AG04450 (cell line): ENCODE measurements at regions not wholly inside any gene's neighbourhood (a gene's known extent, or its start where the extent isn't known, plus 50 kb on each side); places are given as distances from the start of the nearest gene placed in this dataset.

ENCODE experiments used
- CTCF ChIA-PET: fragments of 300-600, 350-600 bp; formaldehyde crosslinking; extraction: SDS; loops from one replicate; lab custom pipeline; 2022; ENCODE audit warnings: antibody characterized with exemption, inconsistent platforms; lab: Charles Lee
- POLR2A ChIA-PET: fragments of 350-600 bp; formaldehyde crosslinking; extraction: SDS; loops from one replicate; lab custom pipeline; 2021; ENCODE audit warnings: antibody characterized with exemption, inconsistent platforms; lab: Yijun Ruan, JAX
- DNase-seq: peaks from one replicate; pipeline ENCODE4 v3.0.0-alpha.2; 2011; ENCODE audit warnings: low read depth, low spot score
- H3K27ac ChIP-seq: one replicate; pipeline ENCODE4 v1.5.1; 2012; ENCODE audit warnings: low read depth, low read length, control low read depth
- H3K27me3 ChIP-seq: one replicate; pipeline ENCODE4 v1.6.0; 2012; ENCODE audit warnings: low read length; ENCODE audit not compliant: control insufficient read depth, insufficient read depth
- H3K4me3 ChIP-seq: 2 replicates; pipeline ENCODE4 v1.5.1; 2011; ENCODE audit warnings: mild to moderate bottlenecking, low read depth, low read length, control low read depth
- H3K9me3 ChIP-seq: 2 replicates; pipeline ENCODE4 v1.5.1; 2012; ENCODE audit warnings: low read length; ENCODE audit not compliant: control insufficient read depth, insufficient read depth
- CTCF ChIP-seq: IDR thresholded peaks from 2 replicates; pipeline ENCODE4 v1.5.1; 2011; ENCODE audit warnings: low read depth, low read length, control low read depth, inconsistent platforms

- no peaks in the 10 kb centered on the region for H3K27me3 ChIP-seq
- no peak for DNase-seq
- H3K27ac ChIP-seq, result no peak overlapping the region
- POLR2A ChIA-PET, result no interaction called here
- no peaks in the 10 kb centered on the region for H3K9me3 ChIP-seq
- CTCF ChIA-PET, result interaction anchor here (1.0 to 3.4 kb wide), 4 partner anchors 18 to 835 kb away, joined by 3 to 26 read pairs (median 4); no protein-coding TSS in a partner anchor
- no peak for TF ChIP-seq CTCF
- H3K4me3 ChIP-seq, result no peak overlapping the region
Measured at GRCh38 chr3:168883145-168883544, 780.4 kb downstream of the MECOM start.

- CTCF ChIA-PET, result interaction anchor here (1.0 to 1.1 kb wide), 2 partner anchors 17 to 71 kb away, joined by 5 to 6 read pairs; no protein-coding TSS in a partner anchor
- H3K27ac ChIP-seq, result no peak overlapping the region
- POLR2A ChIA-PET, result no interaction called here
Measured at GRCh38 chr3:168881804-168882203, 781.7 kb downstream of the MECOM start.

DNA sequence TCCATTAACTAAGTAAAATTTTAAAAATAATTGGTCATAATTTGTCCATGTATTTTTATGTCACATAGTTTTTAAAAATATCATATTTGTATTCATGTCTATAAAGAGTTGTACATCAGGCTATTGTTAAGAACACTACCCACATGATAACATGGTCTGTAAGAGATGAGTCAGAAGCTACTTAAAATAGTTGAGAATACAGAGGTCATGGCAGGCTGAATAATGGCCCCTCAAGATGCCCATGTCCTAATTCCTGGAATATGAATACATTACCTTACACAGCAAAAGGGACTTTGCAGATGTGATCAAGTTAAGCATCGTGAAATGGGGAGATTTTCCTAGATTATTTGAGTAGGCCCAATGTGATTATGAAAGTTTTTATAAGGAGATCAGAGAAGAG is 782.9 kb upstream of the GOLIM4 start:
- no peaks in the 10 kb centered on the region for H3K27me3 ChIP-seq
- ChIA-PET POLR2A (no interaction called here), CTCF (interaction anchor here (0.6 to 6.1 kb wide), 2 partner anchors 14 to 30 kb away, joined by 3 to 54 read pairs; no protein-coding TSS in a partner anchor)
- DNase-seq, result no peak
- no peak overlapping the region for H3K4me3 ChIP-seq
- no peak for TF ChIP-seq CTCF
- no peaks in the 10 kb centered on the region for H3K9me3 ChIP-seq
- H3K27ac ChIP-seq, result no peak overlapping the region

More at GRCh38 chr3:168881804-168882203, 781.7 kb downstream of the MECOM start:
- Histone ChIP-seq H3K27me3 (no peaks in the 10 kb centered on the region), H3K4me3 (no peak overlapping the region), H3K9me3 (no peaks in the 10 kb centered on the region)
- DNase-seq, result no peak
- no peak for TF ChIP-seq CTCF

DNA sequence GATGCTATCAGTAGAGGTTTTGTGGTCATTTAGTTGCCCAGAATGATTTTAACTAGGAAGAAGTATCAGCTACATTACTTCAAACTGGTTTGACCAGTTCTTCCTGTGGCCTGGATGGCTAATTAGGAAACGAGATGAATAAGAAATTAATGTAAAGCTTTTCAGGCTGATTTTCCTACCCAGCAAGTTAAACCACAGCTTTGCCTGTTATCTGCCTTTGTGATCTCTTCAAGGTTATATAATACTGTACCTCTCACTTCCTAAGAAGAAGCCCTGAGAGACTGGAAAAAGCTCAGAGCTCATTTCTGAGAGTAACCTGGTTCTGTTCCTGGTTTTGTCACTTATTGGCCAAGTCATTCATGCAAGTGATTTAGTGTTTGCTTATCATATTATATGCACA is 782.2 kb upstream of the GOLIM4 start:
- Histone ChIP-seq H3K27ac (no peak overlapping the region), H3K27me3 (no peaks in the 10 kb centered on the region), H3K4me3 (no peak overlapping the region), H3K9me3 (no peaks in the 10 kb centered on the region)
- TF ChIP-seq CTCF, result no peak
- CTCF ChIA-PET, result interaction anchor here (6.1 kb wide), 1 partner anchor 13 kb away, joined by 54 read pairs; no protein-coding TSS in a partner anchor
- no peak for DNase-seq
- POLR2A ChIA-PET, result no interaction called here

- ChIA-PET POLR2A (interaction anchor here (0.6 kb wide), 2 partner anchors 67 to 932 kb away, joined by 7 to 9 read pairs; no protein-coding TSS in a partner anchor), CTCF (interaction anchor here (0.6 to 6.1 kb wide), 3 partner anchors 12 to 836 kb away, joined by 3 to 54 read pairs (median 4); no protein-coding TSS in a partner anchor)
- no peak for TF ChIP-seq CTCF
Measured at GRCh38 chr3:168876346-168877035, 780.8 kb upstream of the GOLIM4 start.

More at GRCh38 chr3:168876346-168877035, 780.8 kb upstream of the GOLIM4 start:
- H3K27ac ChIP-seq, result no peak overlapping the region
- no peak for DNase-seq
- H3K9me3 ChIP-seq, result no peaks in the 10 kb centered on the region
- no peak overlapping the region for H3K4me3 ChIP-seq
- H3K27me3 ChIP-seq, result no peaks in the 10 kb centered on the region
